GM12864 (cell line): ENCODE measurements at regions not wholly inside any gene's neighbourhood (a gene's known extent, or its start where the extent isn't known, plus 50 kb on each side); places are given as distances from the start of the nearest gene placed in this dataset.

Experiments used
- DNase-seq: peaks from one replicate; pipeline ENCODE4 v3.0.0-alpha.2; 2011; ENCODE audit warnings: low read depth
- H3K4me3 ChIP-seq: 2 replicates; pipeline ENCODE4 v1.5.1; 2011; ENCODE audit warnings: mild to moderate bottlenecking, low read depth, low read length, control low read depth
- CTCF ChIP-seq: IDR thresholded peaks from 2 replicates; pipeline ENCODE4 v1.5.1; 2011; ENCODE audit warnings: low read depth, mild to moderate bottlenecking, moderate library complexity, low read length, control low read depth, inconsistent platforms; ENCODE audit errors: missing control alignments

GRCh38 chr11:38156495-38157146, 1558.6 kb upstream of the RAG2 start:
- DNase-seq = no peak
- TF ChIP-seq CTCF = no peak
- no peak overlapping the region for H3K4me3 ChIP-seq

- no peak for TF ChIP-seq CTCF
- no peak for DNase-seq
- no peak overlapping the region for H3K4me3 ChIP-seq
These were observed 1557.8 kb upstream of the RAG2 start for GRCh38 chr11:38155856-38156255.

- no peak for TF ChIP-seq CTCF
- H3K4me3 ChIP-seq = no peak overlapping the region
- no peak for DNase-seq
These were observed 1555.9 kb upstream of the RAG2 start for GRCh38 chr11:38153985-38154384.

GRCh38 chr11:38143852-38144251, 1545.8 kb upstream of the RAG2 start:
- no peak for TF ChIP-seq CTCF
- no peak overlapping the region for H3K4me3 ChIP-seq
- no peak for DNase-seq

- no peak overlapping the region for H3K4me3 ChIP-seq
- no peak for TF ChIP-seq CTCF
- DNase-seq = no peak
These were observed 1540.9 kb upstream of the RAG2 start for GRCh38 chr11:38138972-38139371.

- DNase-seq = no peak
- no peak overlapping the region for H3K4me3 ChIP-seq
- TF ChIP-seq CTCF = no peak
These were observed 1538.9 kb upstream of the RAG2 start for GRCh38 chr11:38136887-38137286.

- TF ChIP-seq CTCF = no peak
- DNase-seq = no peak
- no peak overlapping the region for H3K4me3 ChIP-seq
These were observed 1533.5 kb upstream of the RAG2 start for GRCh38 chr11:38131535-38131934.
